GM12878 (cell line): ENCODE measurements at regions not wholly inside any gene's neighbourhood (a gene's known extent, or its start where the extent isn't known, plus 50 kb on each side); places are given as distances from the start of the nearest gene placed in this dataset.

Experiments
- ATAC-seq: fragments of 200-7000 bp; cut with Tn5 transposase; 3 replicates; pipeline ENCODE4 v1.9.1; 2020; ENCODE audit warnings: mild to moderate bottlenecking, moderate library complexity
- BruUV-seq: library from RNA; stranded (reverse); fragments of 400-500 nt; replicated peaks from 2 replicates; lab custom pipeline; 2021; lab: Mats Ljungman, UMichigan
- CTCF ChIA-PET: fragments of 300-600 bp; sonication (Branson Sonifier 250); formaldehyde crosslinking; extraction: SDS; loops from one replicate; lab custom pipeline; 2021; ENCODE audit warnings: inconsistent platforms; lab: Yijun Ruan, JAX
- POLR2A ChIA-PET: fragments of 350-600 bp; formaldehyde crosslinking; extraction: SDS; loops from one replicate; lab custom pipeline; 2021; ENCODE audit warnings: inconsistent platforms; lab: Charles Lee
- RAD21 ChIA-PET: fragments of 300-600 bp; sonication (Branson Sonifier 250); formaldehyde crosslinking; loops from one replicate; lab custom pipeline; 2023; ENCODE audit warnings: antibody characterized with exemption; ENCODE audit not compliant: unreplicated experiment; lab: Charles Lee
- SMC1A ChIA-PET: fragments of 300-600 bp; sonication (Branson Sonifier 250); formaldehyde crosslinking; loops from one replicate; lab custom pipeline; 2023; ENCODE audit not compliant: unreplicated experiment, uncharacterized antibody; lab: Charles Lee
- DNase-seq: peaks from one replicate; pipeline ENCODE4 v3.0.0-alpha.2; 2011; ENCODE audit warnings: low read depth, low spot score
- FAIRE-seq: peaks from 3 replicates; lab custom pipeline; 2011; peaks lifted over from hg19 to GRCh38; lab: Jason Lieb, UNC
- H2AFZ ChIP-seq: 2 replicates; pipeline ENCODE4 v1.6.0; 2011; ENCODE audit warnings: low read depth, low read length, control low read depth; ENCODE audit not compliant: control insufficient read depth
- H3K27ac ChIP-seq: 2 replicates; pipeline ENCODE4 v1.5.1; 2011; ENCODE audit warnings: control low read depth; ENCODE audit not compliant: control insufficient read depth, insufficient read depth
- H3K27me3 ChIP-seq, 2 experiments: replicated peaks in 1 of 2; 2 replicates each; pipeline versions ENCODE4 v1.6.0 to v1.6.1; 2011; ENCODE audit warnings: low read length in 1 of 2; ENCODE audit not compliant: control insufficient read depth in 2 of 2, insufficient read depth in 2 of 2
- H3K36me3 ChIP-seq, 2 experiments: 2 replicates each; pipeline ENCODE4 v1.5.1; 2011; ENCODE audit warnings: low read length in 1 of 2; ENCODE audit not compliant: control insufficient read depth in 2 of 2, insufficient read depth in 2 of 2
- H3K4me1 ChIP-seq: 2 replicates; pipeline ENCODE4 v1.6.1; 2011; ENCODE audit warnings: mild to moderate bottlenecking, low read length, moderate library complexity, mixed read lengths; ENCODE audit not compliant: control insufficient read depth, insufficient read depth
- H3K4me2 ChIP-seq: 2 replicates; pipeline ENCODE4 v1.6.0; 2011; ENCODE audit warnings: control low read depth; ENCODE audit not compliant: control insufficient read depth, insufficient read depth
- H3K4me3 ChIP-seq: fragments of 200-600 bp; sonication (generic); 2 replicates; pipeline ENCODE4 v1.5.1; 2016
- H3K79me2 ChIP-seq: 2 replicates; pipeline ENCODE4 v1.6.0; 2011; ENCODE audit warnings: low read length; ENCODE audit not compliant: control insufficient read depth, insufficient read depth
- H3K9ac ChIP-seq: 2 replicates; pipeline ENCODE4 v1.8.0; 2011; ENCODE audit warnings: low read length, control low read depth, mixed read lengths; ENCODE audit not compliant: control insufficient read depth, insufficient read depth
- H3K9me3 ChIP-seq: replicated peaks from 3 replicates; pipeline ENCODE4 v1.5.1; 2011; ENCODE audit warnings: mild to moderate bottlenecking, low read length; ENCODE audit not compliant: control insufficient read depth, insufficient read depth
- H4K20me1 ChIP-seq: 2 replicates; pipeline ENCODE4 v1.6.0; 2011; ENCODE audit not compliant: control insufficient read depth, insufficient read depth
- CHD2 ChIP-seq: IDR thresholded peaks from 2 replicates; pipeline ENCODE4 v1.6.1; 2011; ENCODE audit warnings: low read depth, low read length, improper control_type of control experiment, borderline replicate concordance
- GABPA ChIP-seq: IDR thresholded peaks from 2 replicates; pipeline ENCODE4 v1.6.1; 2014; ENCODE audit warnings: antibody characterized with exemption, low read depth, mild to moderate bottlenecking, inconsistent platforms
- KAT2A ChIP-seq: conservative IDR thresholded peaks from 2 replicates; pipeline ENCODE4 v1.6.1; 2011; ENCODE audit warnings: low read depth, low read length; ENCODE audit not compliant: control insufficient read depth
- MAX ChIP-seq: IDR thresholded peaks from 2 replicates; pipeline ENCODE4 v1.6.1; 2012; ENCODE audit warnings: low read depth, low read length, improper control_type of control experiment
- MEF2A ChIP-seq: IDR thresholded peaks from 2 replicates; pipeline ENCODE4 v1.6.1; 2011; ENCODE audit warnings: low read depth, mild to moderate bottlenecking, low read length, moderate library complexity; ENCODE audit not compliant: insufficient read depth
- NRF1 ChIP-seq: conservative IDR thresholded peaks from 2 replicates; pipeline ENCODE4 v1.6.1; 2011; ENCODE audit warnings: mild to moderate bottlenecking, low read depth, low read length, improper control_type of control experiment
- SMARCA5 ChIP-seq: fragments of 450-650 bp; IDR thresholded peaks from 2 replicates; pipeline ENCODE4 v1.6.1; 2017; ENCODE audit warnings: mild to moderate bottlenecking
- ZBTB40 ChIP-seq: fragments of 450-650 bp; IDR thresholded peaks from 2 replicates; pipeline ENCODE4 v1.6.1; 2016; ENCODE audit warnings: mild to moderate bottlenecking, moderate library complexity, borderline replicate concordance
- WGBS: methylation state at CpG from one replicate; pipeline ENCODE4 v1.1.6; 2016; ENCODE audit warnings: low lambda C conversion rate; ENCODE audit not compliant: insufficient replicate concordance, insufficient coverage; ENCODE audit errors: missing lambda C conversion rate; 5-methylcytosine and 5-hydroxymethylcytosine counted together
- in situ Hi-C: fragments of 300-500 bp; cut with MboI; formaldehyde crosslinking; loops from 9 replicates; pipeline ENCODE4 v1.14.3; 2018; ENCODE audit warnings: mixed read lengths
- intact Hi-C: fragments of 100-400 bp; cut with micrococcal nuclease; formaldehyde crosslinking; loops from one replicate; pipeline ENCODE4 v1.14.2; 2022; ENCODE audit not compliant: unreplicated experiment

- TF ChIP-seq MAX, result no peak
Measured at GRCh38 chr21:18902660-18903059, 499.1 kb upstream of the TMPRSS15 start (continued).

- FAIRE-seq, result no peak
- TF ChIP-seq MEF2A, result no peak
- no peak for TF ChIP-seq CHD2
- TF ChIP-seq SMARCA5, result no peak
- no peak for TF ChIP-seq KAT2A
- TF ChIP-seq NRF1, result no peak
Measured at GRCh38 chr21:18907076-18907475, 503.5 kb upstream of the TMPRSS15 start.

GRCh38 chr21:18908641-18909040 is 505.1 kb upstream of the TMPRSS15 start:
- intact Hi-C loops (no loop called here), in situ Hi-C loops (no loop called here)
- TF ChIP-seq GABPA (no peak), ZBTB40 (no peak)
- Histone ChIP-seq H3K79me2 (no peaks in the 10 kb centered on the region), H3K9me3 (no peaks in the 10 kb centered on the region; the same call in 2 of the 3 replicates), H4K20me1 (no peaks in the 10 kb centered on the region), H3K36me3 (no peaks in the 10 kb centered on the region), H2AFZ (no peak overlapping the region), H3K9ac (no peak overlapping the region), H3K4me3 (no peak overlapping the region), H3K27me3 (no peaks in the 10 kb centered on the region), H3K4me1 (no peaks in the 10 kb centered on the region), H3K27ac (no peak overlapping the region), H3K4me2 (no peak overlapping the region)
- RAD21 ChIA-PET, result no interaction called here
- ATAC-seq (no peak), DNase-seq (no peak), FAIRE-seq (no peak)
- POLR2A ChIA-PET, result no interaction called here
- WGBS, result 0% methylated on average over 4 of the region's 4 CpGs
- no TSS peak for BruUV-seq
- SMC1A ChIA-PET, result no interaction called here
- CTCF ChIA-PET, result no interaction called here

More at GRCh38 chr21:18907076-18907475, 503.5 kb upstream of the TMPRSS15 start:
- ChIA-PET RAD21 (no interaction called here), CTCF (no interaction called here), POLR2A (no interaction called here), SMC1A (no interaction called here)
- DNase-seq (no peak), ATAC-seq (no peak)
- no TSS peak for BruUV-seq
- Histone ChIP-seq H3K4me2 (no peak overlapping the region), H3K36me3 (no peaks in the 10 kb centered on the region), H4K20me1 (no peaks in the 10 kb centered on the region), H3K4me1 (no peaks in the 10 kb centered on the region), H3K9me3 (no peaks in the 10 kb centered on the region), H2AFZ (no peak overlapping the region), H3K27me3 (no peaks in the 10 kb centered on the region), H3K4me3 (no peak overlapping the region), H3K9ac (no peak overlapping the region), H3K27ac (no peak overlapping the region), H3K79me2 (no peaks in the 10 kb centered on the region)
- 0% methylated on average over 2 of the region's 2 CpGs for WGBS
- in situ Hi-C loops (no loop called here), intact Hi-C loops (no loop called here)
